HG02852 (cell line): ENCODE measurements at regions not wholly inside any gene's neighbourhood (a gene's known extent, or its start where the extent isn't known, plus 50 kb on each side); places are given as distances from the start of the nearest gene placed in this dataset.

ENCODE experiments used
- ATAC-seq: cut with Tn5 transposase; IDR thresholded peaks from one replicate; pipeline ENCODE4 v1.9.1; 2021; ENCODE audit warnings: mild to moderate bottlenecking, moderate library complexity; ENCODE audit not compliant: unreplicated experiment

DNA sequence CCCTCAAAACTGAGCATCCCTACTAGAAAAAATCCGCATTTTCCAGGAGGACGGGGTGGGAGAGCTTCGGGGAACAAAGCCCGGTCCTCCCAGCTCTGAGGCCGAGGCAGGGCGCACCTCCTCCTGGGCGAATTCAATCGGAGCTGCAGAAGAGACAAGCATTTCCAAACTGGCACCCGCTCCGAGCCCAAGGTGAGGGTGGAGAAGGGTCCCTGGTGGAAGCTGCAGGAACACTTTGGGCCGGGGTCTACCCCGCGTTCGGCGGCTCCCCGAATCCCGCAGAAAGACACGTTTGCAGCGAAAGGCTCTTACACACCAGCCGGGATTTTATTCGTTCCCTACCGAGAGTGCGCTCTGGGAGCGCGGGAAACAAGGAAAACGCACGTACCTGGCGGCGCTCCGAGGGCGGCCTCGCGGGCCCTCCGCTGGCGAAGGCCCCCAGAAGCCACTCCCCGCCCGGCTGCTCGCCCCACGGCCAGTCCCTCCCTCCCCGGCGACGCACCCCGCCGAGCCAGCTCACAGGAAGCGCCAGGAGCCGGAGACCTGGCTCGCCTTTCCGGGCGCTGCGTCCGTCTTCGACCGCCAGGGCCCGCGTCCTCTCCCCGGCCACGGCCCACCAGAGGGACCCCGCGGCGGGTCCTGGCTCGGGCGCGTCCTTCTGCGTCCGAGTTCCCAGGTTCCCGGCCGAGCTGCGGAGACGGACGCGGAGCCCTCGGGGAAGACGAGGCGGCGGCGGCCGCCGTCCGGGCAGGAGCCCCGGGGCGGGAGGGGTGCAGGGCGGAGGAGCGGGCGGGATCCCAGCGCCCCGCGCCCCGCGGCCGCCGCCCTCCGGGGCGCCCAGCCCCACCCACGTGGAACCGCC is 49.8 kb upstream of the BAHCC1 start:
- peak; percentile 36 for ATAC-seq
